ENCODE measurements at regions not wholly inside any gene's neighbourhood (a gene's known extent, or its start where the extent isn't known, plus 50 kb on each side); places are given as distances from the start of the nearest gene placed in this dataset.

GRCh38 chr4:104964410-104965175 lies 182.1 kb upstream of the TET2 start:
- DNase-seq (ENCODE audit: low spot score), result no peak

DNA sequence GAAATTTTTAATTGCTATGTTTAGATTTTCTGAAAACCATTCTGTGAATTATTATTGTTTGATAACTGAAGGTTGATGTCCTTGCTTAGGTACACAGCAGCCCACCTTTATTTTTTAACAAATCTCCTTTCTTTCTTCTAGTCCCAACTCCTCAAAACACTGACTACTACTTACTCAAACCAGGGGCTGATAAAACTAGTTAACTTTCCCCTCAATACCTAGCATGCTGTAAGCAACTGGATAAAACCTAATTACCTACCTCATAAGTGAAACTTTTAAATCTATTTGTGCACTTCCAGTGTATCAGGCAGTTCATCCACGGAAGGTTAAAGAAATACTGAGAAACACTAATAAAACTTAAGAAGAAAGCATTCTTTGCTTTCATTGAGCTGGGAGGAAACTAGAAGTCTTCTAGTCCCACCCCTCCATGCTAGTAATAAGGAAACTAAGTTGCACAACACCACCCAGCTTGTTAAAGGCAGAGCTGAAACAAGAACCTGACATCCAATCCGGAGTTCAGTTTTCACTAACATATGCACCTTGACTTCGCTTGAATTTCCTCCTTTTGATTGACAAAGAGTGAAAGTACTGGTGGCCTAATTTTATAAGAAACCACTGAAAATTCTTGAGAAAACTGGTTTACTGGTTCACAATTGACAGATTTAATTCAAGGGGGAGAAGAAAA lies 180.2 kb upstream of the TET2 start:
- DNase-seq (ENCODE audit: low spot score), result no peak

- no peak for DNase-seq (ENCODE audit: low spot score)
These were observed 179.7 kb upstream of the TET2 start for GRCh38 chr4:104967034-104967401.

- DNase-seq (ENCODE audit: low spot score), result no peak
These were observed 177.1 kb upstream of the TET2 start for GRCh38 chr4:104969394-104970082.

DNA sequence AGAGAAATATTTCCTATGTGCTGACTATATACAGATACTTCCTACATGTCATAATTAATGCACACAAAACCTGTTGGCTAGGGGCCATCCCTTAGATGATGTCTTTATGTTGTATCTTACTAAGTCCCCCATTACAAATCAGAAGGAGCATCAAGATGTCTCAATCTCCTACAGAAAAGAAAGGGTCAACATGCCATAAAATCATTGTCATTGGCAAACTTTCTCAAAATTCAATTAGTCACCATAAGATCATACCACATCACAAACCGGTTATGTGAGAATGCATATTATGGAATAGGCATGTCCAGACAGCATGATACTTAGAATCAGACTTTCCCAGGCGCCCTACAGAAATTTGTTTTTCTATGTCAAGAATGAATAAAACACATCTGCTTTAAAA lies 175.2 kb upstream of the TET2 start:
- no peak for DNase-seq (ENCODE audit: low spot score)

DNA sequence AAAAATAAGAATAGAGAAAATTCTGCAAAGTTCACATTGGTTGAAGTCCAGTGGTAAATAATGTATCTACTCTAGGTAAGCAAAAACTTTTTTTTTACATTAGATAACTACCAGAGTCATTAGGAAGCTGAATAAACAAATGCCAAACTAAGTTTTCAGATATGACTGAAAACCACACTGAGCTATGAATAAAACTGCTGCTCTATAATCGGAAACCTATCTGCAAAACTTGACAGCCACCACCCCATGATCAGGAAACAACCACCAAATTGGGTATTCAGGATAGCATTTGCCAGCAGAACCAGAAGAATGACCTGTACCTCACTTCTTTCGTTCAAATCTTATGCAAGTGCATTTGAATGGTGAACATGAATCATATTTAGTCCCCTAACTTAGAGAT lies 173.0 kb upstream of the TET2 start:
- DNase-seq (ENCODE audit: low spot score), result no peak

- DNase-seq (ENCODE audit: low spot score), result no peak
These were observed 171.1 kb upstream of the TET2 start for GRCh38 chr4:104975617-104976016.

- no peak for DNase-seq (ENCODE audit: low spot score)
These were observed 170.4 kb upstream of the TET2 start for GRCh38 chr4:104976262-104976661.

GRCh38 chr4:104979083-104979760 lies 167.5 kb upstream of the TET2 start:
- DNase-seq (ENCODE audit: low spot score), result no peak

- DNase-seq (ENCODE audit: low spot score), result no peak
These were observed 163.0 kb upstream of the TET2 start for GRCh38 chr4:104983615-104984179.

DNA sequence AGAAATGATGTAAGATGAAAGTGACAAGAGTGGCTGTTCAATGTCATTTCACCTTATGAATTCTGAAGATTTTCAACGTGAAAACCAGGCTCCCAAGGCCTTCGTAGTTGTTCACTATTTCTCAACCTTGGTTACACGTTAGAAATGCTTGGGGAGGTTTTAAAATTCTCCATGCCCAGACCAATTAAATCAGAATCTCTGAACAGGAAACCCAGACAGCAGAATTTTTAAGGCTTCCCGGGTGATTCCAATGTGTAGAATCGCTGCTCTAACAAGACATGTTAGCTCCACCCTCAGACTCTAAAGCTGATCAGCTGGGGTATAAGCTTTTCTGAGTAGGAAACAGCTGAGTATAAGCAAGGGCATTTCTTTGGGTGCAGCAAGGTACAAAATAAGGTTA lies 160.4 kb upstream of the TET2 start:
- DNase-seq (ENCODE audit: low spot score), result no peak

- DNase-seq (ENCODE audit: low spot score), result no peak
These were observed 157.3 kb upstream of the TET2 start for GRCh38 chr4:104989371-104989770.

DNA sequence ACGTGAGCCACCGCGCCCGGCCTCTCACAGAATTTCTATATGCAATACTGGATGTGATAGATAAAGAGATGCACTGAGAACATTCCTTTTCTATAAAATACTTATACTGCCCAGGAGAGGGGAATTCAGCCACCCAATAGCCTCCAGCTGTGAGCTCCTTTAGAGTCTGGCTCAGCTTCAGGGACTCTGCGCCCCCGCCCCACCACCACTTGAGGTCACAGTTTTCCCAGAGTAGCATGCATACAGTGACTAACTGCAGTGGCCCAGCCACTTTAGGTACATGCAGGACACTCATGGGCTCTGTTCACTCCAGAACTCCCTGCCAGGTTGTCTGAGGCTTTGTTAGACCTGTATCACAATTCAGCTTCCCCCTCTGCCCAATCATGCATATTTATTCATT lies 144.4 kb upstream of the TET2 start:
- no peak for DNase-seq (ENCODE audit: low spot score)

- no peak for DNase-seq (ENCODE audit: low spot score)
These were observed 132.4 kb upstream of the TET2 start for GRCh38 chr4:105014234-105014633.

GRCh38 chr4:105014635-105015034 lies 132.0 kb upstream of the TET2 start:
- no peak for DNase-seq (ENCODE audit: low spot score)

- DNase-seq (ENCODE audit: low spot score), result no peak
These were observed 130.9 kb upstream of the TET2 start for GRCh38 chr4:105015750-105016149.

GRCh38 chr4:105022811-105023667 lies 123.6 kb upstream of the TET2 start:
- DNase-seq (ENCODE audit: low spot score), result no peak

DNA sequence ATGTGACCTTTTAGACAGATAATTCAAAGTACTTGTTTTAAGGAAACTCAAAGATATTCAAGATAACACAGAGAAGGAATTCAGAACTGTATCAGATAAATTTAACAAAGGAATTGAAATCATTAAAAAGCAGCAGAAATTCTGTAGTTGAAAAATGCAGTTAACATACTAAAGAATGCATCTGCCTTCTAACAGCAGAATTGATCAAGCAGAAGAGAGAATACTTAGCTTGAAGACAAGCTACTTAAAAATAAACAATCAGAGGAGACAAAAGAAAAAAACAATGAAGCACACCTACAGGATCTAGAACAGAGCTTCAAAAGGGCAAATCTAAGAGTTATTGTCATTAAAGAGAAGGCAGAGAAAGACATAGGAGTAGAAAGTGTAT lies 123.0 kb upstream of the TET2 start:
- no peak for DNase-seq (ENCODE audit: low spot score)

GRCh38 chr4:105025263-105026017 lies 121.2 kb upstream of the TET2 start:
- no peak for DNase-seq (ENCODE audit: low spot score)

- DNase-seq (ENCODE audit: low spot score), result no peak
These were observed 109.7 kb upstream of the TET2 start for GRCh38 chr4:105036991-105037390.

- no peak for DNase-seq (ENCODE audit: low spot score)
These were observed 104.2 kb upstream of the TET2 start for GRCh38 chr4:105042451-105042850.
